A673 (cell line): ENCODE measurements at regions not wholly inside any gene's neighbourhood (a gene's known extent, or its start where the extent isn't known, plus 50 kb on each side); places are given as distances from the start of the nearest gene placed in this dataset.

Experiments
- BruUV-seq: library from RNA; stranded (reverse); fragments of 400-500 nt; replicated peaks from 2 replicates; lab custom pipeline; 2021; lab: Mats Ljungman, UMichigan
- CTCF ChIA-PET: fragments of 300-600 bp; sonication (Branson Sonifier 250); formaldehyde crosslinking; loops from one replicate; lab custom pipeline; 2022; ENCODE audit warnings: antibody characterized with exemption; lab: Charles Lee
- POLR2A ChIA-PET: fragments of 300-600 bp; sonication (Branson Sonifier 250); formaldehyde crosslinking; loops from one replicate; lab custom pipeline; 2022; ENCODE audit warnings: antibody characterized with exemption; ENCODE audit not compliant: low non-redundant PET; lab: Charles Lee
- DNase-seq: peaks from one replicate; pipeline ENCODE4 v3.0.0-alpha.2; 2015; ENCODE audit warnings: low spot score
- H3K27ac ChIP-seq: fragments of 200-600 bp; sonication (generic); 2 replicates; pipeline ENCODE4 v1.5.1; 2016; ENCODE audit warnings: mixed run types, low read depth, mild to moderate bottlenecking, mixed read lengths, antibody characterized with exemption, low read length; ENCODE audit not compliant: poor library complexity, severe bottlenecking
- H3K27me3 ChIP-seq: fragments of 200-600 bp; sonication (generic); replicated peaks from 2 replicates; pipeline ENCODE4 v1.6.1; 2017; ENCODE audit warnings: mixed run types, low read depth, mild to moderate bottlenecking, mixed read lengths, antibody characterized with exemption, low read length; ENCODE audit not compliant: insufficient read depth, poor library complexity
- H3K36me3 ChIP-seq: fragments of 200-600 bp; sonication (generic); 2 replicates; pipeline ENCODE4 v1.6.1; 2016; ENCODE audit warnings: mixed run types, mild to moderate bottlenecking, mixed read lengths, antibody characterized with exemption, low read length; ENCODE audit not compliant: insufficient read depth, poor library complexity, severe bottlenecking
- H3K4me1 ChIP-seq: fragments of 200-600 bp; sonication (generic); 2 replicates; pipeline ENCODE4 v1.6.1; 2017; ENCODE audit warnings: mixed run types, mild to moderate bottlenecking, mixed read lengths, antibody characterized with exemption, low read length; ENCODE audit not compliant: insufficient read depth, poor library complexity, severe bottlenecking
- H3K4me3 ChIP-seq: fragments of 200-600 bp; sonication (generic); 2 replicates; pipeline ENCODE4 v1.5.1; 2016; ENCODE audit warnings: low read depth, mixed run types, mild to moderate bottlenecking, mixed read lengths, low read length; ENCODE audit not compliant: poor library complexity, severe bottlenecking
- H3K9me3 ChIP-seq: fragments of 200-600 bp; sonication (generic); 2 replicates; pipeline ENCODE4 v1.6.1; 2016; ENCODE audit warnings: mixed run types, low read depth, mild to moderate bottlenecking, mixed read lengths, antibody characterized with exemption, low read length; ENCODE audit not compliant: poor library complexity, severe bottlenecking
- EZH2 ChIP-seq: fragments of 200-600 bp; sonication (generic); IDR thresholded peaks from 2 replicates; pipeline ENCODE4 v1.6.1; 2017; ENCODE audit warnings: borderline replicate concordance, low read depth, mild to moderate bottlenecking, mixed read lengths, antibody characterized with exemption, low read length; ENCODE audit not compliant: poor library complexity, severe bottlenecking
- intact Hi-C: fragments of 100-400 bp; cut with micrococcal nuclease; formaldehyde crosslinking; loops from one replicate; pipeline ENCODE4 v1.10.0; 2022; ENCODE audit not compliant: unreplicated experiment
- TF ChIP-seq, protein P1 (sequence below): fragments of 300-800, 200-600 bp; sonication (generic); conservative IDR thresholded peaks from 2 replicates; pipeline ENCODE4 v1.5.1; 2017; ENCODE audit warnings: low read depth, mild to moderate bottlenecking, antibody characterized with exemption, low read length, moderate library complexity, mixed read lengths

DNA sequence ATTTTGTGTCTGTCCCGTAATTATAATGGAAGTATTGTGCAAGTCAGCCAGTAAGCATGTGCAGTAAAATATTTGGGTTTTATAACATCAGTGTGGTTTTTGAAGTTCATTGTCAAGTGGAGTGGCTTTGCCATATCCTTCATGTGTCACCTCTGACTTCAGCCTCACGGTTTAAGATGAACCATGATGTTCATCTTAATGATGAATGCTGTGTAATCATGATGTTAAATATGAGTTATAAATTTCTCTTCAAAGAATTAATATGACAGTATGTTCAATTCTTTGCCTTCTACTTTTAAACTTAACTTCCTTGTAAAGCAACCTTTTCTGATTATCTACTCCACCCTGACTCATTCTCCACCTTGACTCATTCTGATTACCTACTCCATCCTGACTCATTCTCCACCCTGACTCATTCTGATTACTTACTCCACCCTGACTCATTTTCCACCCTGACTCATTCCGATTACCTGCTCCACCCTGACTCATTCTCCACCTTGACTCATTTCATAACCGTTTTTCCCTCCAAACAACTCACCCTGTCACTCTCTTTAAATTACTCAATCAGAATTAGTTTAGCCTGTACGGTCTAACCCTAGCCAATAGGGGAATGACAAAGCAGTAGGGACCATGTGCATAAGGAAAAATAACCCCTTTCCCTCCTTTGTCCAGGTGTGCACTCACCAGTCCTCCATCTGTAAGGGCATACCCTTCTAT lies 50.3 kb upstream of the ANKRD10 start:
- DNase-seq, result no peak
- intact Hi-C loops, result no loop called here
- POLR2A ChIA-PET, result no interaction called here
- H3K4me1 ChIP-seq, result no peaks in the 10 kb centered on the region
- no TSS peak for BruUV-seq
- H3K27me3 ChIP-seq, result peaks cover 13% of the 10 kb centered on the region
- TF ChIP-seq, protein P1, sequence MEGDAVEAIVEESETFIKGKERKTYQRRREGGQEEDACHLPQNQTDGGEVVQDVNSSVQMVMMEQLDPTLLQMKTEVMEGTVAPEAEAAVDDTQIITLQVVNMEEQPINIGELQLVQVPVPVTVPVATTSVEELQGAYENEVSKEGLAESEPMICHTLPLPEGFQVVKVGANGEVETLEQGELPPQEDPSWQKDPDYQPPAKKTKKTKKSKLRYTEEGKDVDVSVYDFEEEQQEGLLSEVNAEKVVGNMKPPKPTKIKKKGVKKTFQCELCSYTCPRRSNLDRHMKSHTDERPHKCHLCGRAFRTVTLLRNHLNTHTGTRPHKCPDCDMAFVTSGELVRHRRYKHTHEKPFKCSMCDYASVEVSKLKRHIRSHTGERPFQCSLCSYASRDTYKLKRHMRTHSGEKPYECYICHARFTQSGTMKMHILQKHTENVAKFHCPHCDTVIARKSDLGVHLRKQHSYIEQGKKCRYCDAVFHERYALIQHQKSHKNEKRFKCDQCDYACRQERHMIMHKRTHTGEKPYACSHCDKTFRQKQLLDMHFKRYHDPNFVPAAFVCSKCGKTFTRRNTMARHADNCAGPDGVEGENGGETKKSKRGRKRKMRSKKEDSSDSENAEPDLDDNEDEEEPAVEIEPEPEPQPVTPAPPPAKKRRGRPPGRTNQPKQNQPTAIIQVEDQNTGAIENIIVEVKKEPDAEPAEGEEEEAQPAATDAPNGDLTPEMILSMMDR, result no peak
- no peak for TF ChIP-seq EZH2
- no peak overlapping the region for H3K27ac ChIP-seq
- CTCF ChIA-PET, result no interaction called here
- no peaks in the 10 kb centered on the region for H3K36me3 ChIP-seq
- no peak overlapping the region for H3K4me3 ChIP-seq
- H3K9me3 ChIP-seq, result peaks cover 17% of the 10 kb centered on the region
